H1 (cell line): ENCODE measurements at regions not wholly inside any gene's neighbourhood (a gene's known extent, or its start where the extent isn't known, plus 50 kb on each side); places are given as distances from the start of the nearest gene placed in this dataset.

Experiments
- CTCF ChIA-PET: fragments of 300-600 bp; sonication (Branson Sonifier 250); formaldehyde crosslinking; loops from one replicate; lab custom pipeline; 2021; ENCODE audit not compliant: partially characterized antibody; lab: Charles Lee
- POLR2A ChIA-PET: fragments of 300-600 bp; sonication (Branson Sonifier 250); formaldehyde crosslinking; loops from one replicate; lab custom pipeline; 2021; ENCODE audit warnings: inconsistent platforms; ENCODE audit not compliant: partially characterized antibody; lab: Charles Lee
- DNase-seq, 2 experiments: peaks; one replicate each; pipeline versions ENCODE4 v3.0.0 to v3.0.0-alpha.2; 2010 to 2022; ENCODE audit warnings: low spot score in 2 of 2, low read depth in 1 of 2, mixed read lengths in 1 of 2
- FAIRE-seq: peaks from 2 replicates; lab custom pipeline; 2011; peaks lifted over from hg19 to GRCh38; lab: Jason Lieb, UNC
- H2AFZ ChIP-seq: 2 replicates; pipeline ENCODE4 v1.8.1; 2012; ENCODE audit warnings: low read length, inconsistent platforms
- H2AK5ac ChIP-seq: 2 replicates; pipeline ENCODE4 v1.6.1; 2013; ENCODE audit warnings: low read depth, low read length
- H2BK120ac ChIP-seq: replicated peaks from 2 replicates; pipeline ENCODE3; 2013; ENCODE audit warnings: low read depth, low read length, inconsistent platforms
- H2BK12ac ChIP-seq: 2 replicates; pipeline ENCODE4 v1.6.1; 2013; ENCODE audit warnings: low read depth, low read length
- H2BK15ac ChIP-seq: 2 replicates; pipeline ENCODE4 v1.6.1; 2013; ENCODE audit warnings: low read length
- H2BK20ac ChIP-seq: 2 replicates; pipeline ENCODE4 v1.6.1; 2013; ENCODE audit warnings: low read length
- H2BK5ac ChIP-seq: 2 replicates; pipeline ENCODE4 v1.6.1; 2013; ENCODE audit warnings: low read depth, low read length
- H3K14ac ChIP-seq: 2 replicates; pipeline ENCODE4 v1.6.1; 2013; ENCODE audit warnings: inconsistent platforms; ENCODE audit not compliant: insufficient read length
- H3K18ac ChIP-seq: 2 replicates; pipeline ENCODE4 v1.6.1; 2013; ENCODE audit warnings: low read length; ENCODE audit errors: extremely low read depth
- H3K23ac ChIP-seq: 2 replicates; pipeline ENCODE4 v1.6.1; 2013; ENCODE audit warnings: inconsistent platforms; ENCODE audit not compliant: insufficient read length
- H3K23me2 ChIP-seq: 2 replicates; pipeline ENCODE4 v1.6.1; 2013; ENCODE audit warnings: low read depth, low read length
- H3K27ac ChIP-seq: 2 replicates; pipeline ENCODE4 v1.6.1; 2011; ENCODE audit warnings: low read depth, low read length, inconsistent platforms
- H3K27me3 ChIP-seq, 4 experiments: replicated peaks in 1 of 4; 1 replicate in 1 of 4; 2 replicates in 3 of 4; pipeline versions ENCODE4 v1.6.1 to v1.8.1; 2011 to 2013; ENCODE audit warnings: low read length in 3 of 4, mild to moderate bottlenecking in 3 of 4, inconsistent platforms in 2 of 4, mixed read lengths in 2 of 4, moderate library complexity in 1 of 4; ENCODE audit not compliant: control insufficient read depth in 3 of 4, insufficient read depth in 3 of 4; ENCODE audit errors: extremely low read depth in 1 of 4
- H3K36me3 ChIP-seq, 4 experiments: 2 replicates each; pipeline versions ENCODE4 v1.6.1 to v1.8.1; 2011 to 2013; ENCODE audit warnings: mild to moderate bottlenecking in 4 of 4, low read length in 3 of 4, moderate library complexity in 2 of 4, control low read depth in 1 of 4, inconsistent platforms in 1 of 4; ENCODE audit not compliant: insufficient read depth in 4 of 4, control insufficient read depth in 2 of 4
- H3K4ac ChIP-seq: replicated peaks from 2 replicates; pipeline ENCODE3; 2013; ENCODE audit warnings: low read length, low read depth, mixed read lengths, inconsistent platforms; ENCODE audit not compliant: insufficient read length
- H3K4me1 ChIP-seq, 4 experiments: replicated peaks in 1 of 4; 1 replicate in 1 of 4; 2 replicates in 3 of 4; pipeline versions ENCODE4 v1.6.1 to v1.8.1; 2011 to 2013; ENCODE audit warnings: low read length in 3 of 4, inconsistent platforms in 2 of 4, mixed read lengths in 1 of 4; ENCODE audit not compliant: insufficient read depth in 4 of 4, control insufficient read depth in 3 of 4
- H3K4me2 ChIP-seq, 2 experiments: 2 replicates each; pipeline versions ENCODE4 v1.6.1 to v1.8.1; 2011 to 2013; ENCODE audit warnings: low read depth in 2 of 2, low read length in 2 of 2, control low read depth in 1 of 2, inconsistent platforms in 1 of 2, mild to moderate bottlenecking in 1 of 2; ENCODE audit not compliant: insufficient read depth in 1 of 2
- H3K4me3 ChIP-seq, 4 experiments: fragments of 200-600, 300-600 bp in 1 of 4; sonication (generic), shearing (Covaris generic), sonication (Bioruptor Twin) in 1 of 4; 2 replicates each; pipeline versions ENCODE4 v1.5.1 to v1.8.1; 2011 to 2016; ENCODE audit warnings: low read length in 4 of 4, low read depth in 3 of 4, control low read depth in 2 of 4, inconsistent platforms in 2 of 4, mild to moderate bottlenecking in 2 of 4, mixed read lengths in 1 of 4, moderate library complexity in 1 of 4; ENCODE audit not compliant: insufficient read depth in 2 of 4; ENCODE audit errors: extremely low read depth in 1 of 4
- H3K56ac ChIP-seq: replicated peaks from 2 replicates; pipeline ENCODE3; 2013; ENCODE audit warnings: low read depth, mild to moderate bottlenecking, mixed read lengths, low read length, inconsistent platforms; ENCODE audit not compliant: insufficient read length
- H3K79me1 ChIP-seq: 2 replicates; pipeline ENCODE4 v1.6.1; 2013; ENCODE audit warnings: low read depth, low read length, control low read depth
- H3K79me2 ChIP-seq, 2 experiments: 2 replicates each; pipeline versions ENCODE4 v1.6.1 to v1.8.1; 2012 to 2013; ENCODE audit warnings: low read length in 2 of 2, mild to moderate bottlenecking in 2 of 2, inconsistent platforms in 1 of 2; ENCODE audit not compliant: insufficient read depth in 2 of 2, control insufficient read depth in 1 of 2
- H3K9ac ChIP-seq, 4 experiments: replicated peaks in 1 of 4; 1 replicate in 1 of 4; 2 replicates in 3 of 4; pipeline versions ENCODE4 v1.6.1 to v1.8.1; 2011 to 2013; ENCODE audit warnings: low read depth in 3 of 4, low read length in 3 of 4, control low read depth in 2 of 4, mild to moderate bottlenecking in 2 of 4, moderate library complexity in 2 of 4, inconsistent platforms in 1 of 4; ENCODE audit errors: extremely low read depth in 1 of 4
- H3K9me3 ChIP-seq, 2 experiments: 2 replicates each; pipeline versions ENCODE4 v1.6.1 to v1.8.1; 2012 to 2013; ENCODE audit warnings: mild to moderate bottlenecking in 2 of 2, moderate library complexity in 2 of 2, control low read depth in 1 of 2, inconsistent platforms in 1 of 2, low read depth in 1 of 2, low read length in 1 of 2, mixed read lengths in 1 of 2; ENCODE audit not compliant: insufficient read depth in 2 of 2
- H4K20me1 ChIP-seq, 2 experiments: replicated peaks in 1 of 2; 2 replicates each; pipeline versions ENCODE3 to v1.8.1; 2011 to 2013; ENCODE audit warnings: inconsistent platforms in 2 of 2, low read length in 2 of 2, mild to moderate bottlenecking in 1 of 2; ENCODE audit not compliant: insufficient read depth in 2 of 2, control insufficient read depth in 1 of 2
- H4K5ac ChIP-seq: 2 replicates; pipeline ENCODE4 v1.6.1; 2013; ENCODE audit warnings: low read length, low read depth, mixed read lengths, inconsistent platforms; ENCODE audit not compliant: insufficient read length
- H4K8ac ChIP-seq: 2 replicates; pipeline ENCODE4 v1.8.0; 2013; ENCODE audit warnings: mild to moderate bottlenecking, moderate library complexity, low read length, inconsistent platforms; ENCODE audit not compliant: insufficient read depth; ENCODE audit errors: extremely low read depth
- H4K91ac ChIP-seq: replicated peaks from 2 replicates; pipeline ENCODE3; 2013; ENCODE audit warnings: low read length, mixed read lengths, inconsistent platforms; ENCODE audit not compliant: insufficient read length
- CTBP2 ChIP-seq: IDR thresholded peaks from 2 replicates; pipeline ENCODE4 v1.7.0; 2011; ENCODE audit warnings: borderline replicate concordance, mild to moderate bottlenecking, moderate library complexity, mixed read lengths, low read length; ENCODE audit not compliant: insufficient read depth, insufficient read length
- HDAC6 ChIP-seq: IDR thresholded peaks from one replicate; pipeline ENCODE4 v1.7.1; 2012; ENCODE audit warnings: low read depth, mild to moderate bottlenecking, inconsistent platforms, low read length, moderate library complexity
- WGBS, 2 experiments: shearing (Covaris generic) in 1 of 2; methylation state at CpG; one replicate each; pipeline versions ENCODE4 v1.1.6 to v1.1.7; 2013 to 2015; ENCODE audit warnings: low lambda C conversion rate in 2 of 2, mixed read lengths in 2 of 2, inconsistent platforms in 1 of 2, low coverage in 1 of 2, missing lambda C conversion rate in 1 of 2; ENCODE audit not compliant: insufficient replicate concordance in 2 of 2, insufficient coverage in 1 of 2, insufficient read length in 1 of 2; ENCODE audit errors: extremely low coverage in 1 of 2, missing lambda C conversion rate in 1 of 2; 5-methylcytosine and 5-hydroxymethylcytosine counted together

DNA sequence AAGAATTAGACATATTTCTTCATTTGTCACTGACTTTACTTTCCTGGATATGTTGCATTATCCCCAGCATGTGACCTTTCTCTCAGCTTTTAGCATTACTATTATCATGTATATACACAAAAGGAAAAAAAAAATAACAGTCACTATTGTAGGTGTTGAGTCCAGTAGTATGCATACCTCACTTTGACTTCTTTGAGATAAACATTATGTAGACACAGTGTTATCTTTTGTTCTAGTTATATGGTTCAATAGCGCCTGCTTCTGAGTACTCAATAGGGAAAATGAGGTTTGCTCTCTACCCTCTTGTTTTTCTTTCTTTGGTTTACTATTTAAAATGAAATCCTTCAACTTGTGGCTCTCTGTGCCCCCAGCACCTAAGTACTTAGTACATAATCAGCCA lies 409.6 kb upstream of the PKN2 start:
- H4K91ac ChIP-seq: no peak overlapping the region
- H3K9ac ChIP-seq: no peak overlapping the region
- no peak overlapping the region for H3K4ac ChIP-seq
- TF ChIP-seq HDAC6 (no peak), CTBP2 (no peak)

More for the DNA sequence above, 409.6 kb upstream of the PKN2 start:
- H3K79me1 ChIP-seq: no peaks in the 10 kb centered on the region
- FAIRE-seq: no peak
- no peaks in the 10 kb centered on the region for H3K79me2 ChIP-seq
- H3K56ac ChIP-seq: no peak overlapping the region
- no peak overlapping the region for H2AK5ac ChIP-seq
- no peaks in the 10 kb centered on the region for H3K9me3 ChIP-seq
- H2BK15ac ChIP-seq: no peak overlapping the region
- H3K4me2 ChIP-seq: no peak overlapping the region
- no peak overlapping the region for H2BK5ac ChIP-seq
- no peaks in the 10 kb centered on the region for H3K4me1 ChIP-seq
- no peak overlapping the region for H4K5ac ChIP-seq
- no peak overlapping the region for H3K4me3 ChIP-seq
- H2BK12ac ChIP-seq: no peak overlapping the region
- no peak overlapping the region for H2AFZ ChIP-seq
- 95% methylated on average over 1 of the region's 1 CpG; no CpG with 5 or more reads in 1 of the 2 experiments for WGBS, 2 experiments
- no peak overlapping the region for H2BK20ac ChIP-seq
- DNase-seq: no peak
- no peak overlapping the region for H4K8ac ChIP-seq
- H3K18ac ChIP-seq: no peak overlapping the region
- no peaks in the 10 kb centered on the region for H3K23me2 ChIP-seq
- no peak overlapping the region for H3K14ac ChIP-seq
- no peaks in the 10 kb centered on the region for H4K20me1 ChIP-seq
- H3K27me3 ChIP-seq: no peaks in the 10 kb centered on the region
- no peaks in the 10 kb centered on the region for H3K36me3 ChIP-seq
- POLR2A ChIA-PET: no interaction called here
- H2BK120ac ChIP-seq: no peak overlapping the region
- CTCF ChIA-PET: no interaction called here
- H3K27ac ChIP-seq: no peak overlapping the region
- H3K23ac ChIP-seq: no peak overlapping the region
